KMS-11 (cell line): ENCODE measurements at regions not wholly inside any gene's neighbourhood (a gene's known extent, or its start where the extent isn't known, plus 50 kb on each side); places are given as distances from the start of the nearest gene placed in this dataset.

Experiments
- H2AFZ ChIP-seq: fragments of 200-600 bp; sonication (generic); 2 replicates; pipeline ENCODE4 v1.6.1; 2016; ENCODE audit warnings: antibody characterized with exemption, mixed run types, low read depth
- H3K27ac ChIP-seq: fragments of 200-600 bp; sonication (generic); 2 replicates; pipeline ENCODE4 v1.6.1; 2016; ENCODE audit warnings: mild to moderate bottlenecking, mixed run types
- H3K27me3 ChIP-seq: fragments of 200-600 bp; sonication (generic); 2 replicates; pipeline ENCODE4 v1.6.1; 2017; ENCODE audit warnings: mild to moderate bottlenecking, low read depth, mixed run types, moderate library complexity; ENCODE audit not compliant: insufficient read depth
- H3K36me3 ChIP-seq: fragments of 200-600 bp; sonication (generic); 2 replicates; pipeline ENCODE4 v1.6.1; 2017; ENCODE audit warnings: mild to moderate bottlenecking, mixed run types; ENCODE audit not compliant: insufficient read depth
- H3K4me1 ChIP-seq: fragments of 200-600 bp; sonication (generic); 2 replicates; pipeline ENCODE4 v1.6.1; 2016; ENCODE audit warnings: mild to moderate bottlenecking, low read depth, mixed run types; ENCODE audit not compliant: poor library complexity, severe bottlenecking
- H3K4me2 ChIP-seq: fragments of 200-600 bp; sonication (generic); 2 replicates; pipeline ENCODE4 v1.7.0; 2016; ENCODE audit warnings: mild to moderate bottlenecking, mixed run types
- H3K4me3 ChIP-seq: fragments of 200-600 bp; sonication (generic); IDR thresholded peaks from 2 replicates; pipeline ENCODE4 v1.6.1; 2017; ENCODE audit warnings: low read depth, low read length, mixed read lengths; ENCODE audit not compliant: insufficient read depth
- H3K79me2 ChIP-seq: fragments of 200-600 bp; sonication (generic); 2 replicates; pipeline ENCODE4 v1.6.1; 2016; ENCODE audit warnings: low read depth, mixed run types; ENCODE audit not compliant: insufficient read depth
- H3K9ac ChIP-seq: fragments of 200-600 bp; sonication (generic); 2 replicates; pipeline ENCODE4 v1.6.1; 2016; ENCODE audit warnings: mild to moderate bottlenecking, mixed run types
- H4K20me1 ChIP-seq: fragments of 200-600 bp; sonication (generic); 2 replicates; pipeline ENCODE4 v1.6.1; 2016; ENCODE audit warnings: mild to moderate bottlenecking, mixed run types; ENCODE audit not compliant: insufficient read depth
- TF ChIP-seq, protein P1 (sequence below): fragments of 200-600 bp; sonication (generic); conservative IDR thresholded peaks from 2 replicates; pipeline ENCODE4 v1.6.1; 2017; ENCODE audit warnings: low read depth, mild to moderate bottlenecking, antibody characterized with exemption, low read length, moderate library complexity, mixed read lengths

- Histone ChIP-seq H3K4me1 (peaks cover 45% of the 10 kb centered on the region), H3K9ac (no peak overlapping the region), H3K36me3 (no peaks in the 10 kb centered on the region), H3K79me2 (no peaks in the 10 kb centered on the region), H2AFZ (no peak overlapping the region), H3K4me2 (peak overlapping the region; percentile 21; the same call in 1 of the 2 replicates), H3K4me3 (no peak overlapping the region), H4K20me1 (no peaks in the 10 kb centered on the region), H3K27me3 (no peaks in the 10 kb centered on the region), H3K27ac (peak overlapping the region; percentile 5; the same call in 1 of the 2 replicates)
- TF ChIP-seq, protein P1, sequence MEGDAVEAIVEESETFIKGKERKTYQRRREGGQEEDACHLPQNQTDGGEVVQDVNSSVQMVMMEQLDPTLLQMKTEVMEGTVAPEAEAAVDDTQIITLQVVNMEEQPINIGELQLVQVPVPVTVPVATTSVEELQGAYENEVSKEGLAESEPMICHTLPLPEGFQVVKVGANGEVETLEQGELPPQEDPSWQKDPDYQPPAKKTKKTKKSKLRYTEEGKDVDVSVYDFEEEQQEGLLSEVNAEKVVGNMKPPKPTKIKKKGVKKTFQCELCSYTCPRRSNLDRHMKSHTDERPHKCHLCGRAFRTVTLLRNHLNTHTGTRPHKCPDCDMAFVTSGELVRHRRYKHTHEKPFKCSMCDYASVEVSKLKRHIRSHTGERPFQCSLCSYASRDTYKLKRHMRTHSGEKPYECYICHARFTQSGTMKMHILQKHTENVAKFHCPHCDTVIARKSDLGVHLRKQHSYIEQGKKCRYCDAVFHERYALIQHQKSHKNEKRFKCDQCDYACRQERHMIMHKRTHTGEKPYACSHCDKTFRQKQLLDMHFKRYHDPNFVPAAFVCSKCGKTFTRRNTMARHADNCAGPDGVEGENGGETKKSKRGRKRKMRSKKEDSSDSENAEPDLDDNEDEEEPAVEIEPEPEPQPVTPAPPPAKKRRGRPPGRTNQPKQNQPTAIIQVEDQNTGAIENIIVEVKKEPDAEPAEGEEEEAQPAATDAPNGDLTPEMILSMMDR, result no peak
These were observed 392.8 kb downstream of the RSL24D1 start for GRCh38 chr15:54803987-54804386.

- Histone ChIP-seq H3K27ac (peak overlapping the region; percentile 5; the same call in 1 of the 2 replicates), H3K4me2 (peak overlapping the region; percentile 21; the same call in 1 of the 2 replicates), H3K4me1 (peaks cover 52% of the 10 kb centered on the region), H4K20me1 (no peaks in the 10 kb centered on the region), H3K36me3 (no peaks in the 10 kb centered on the region), H2AFZ (no peak overlapping the region), H3K79me2 (no peaks in the 10 kb centered on the region), H3K9ac (no peak overlapping the region), H3K4me3 (no peak overlapping the region), H3K27me3 (no peaks in the 10 kb centered on the region)
- TF ChIP-seq, protein P1, result no peak
These were observed 393.5 kb downstream of the RSL24D1 start for GRCh38 chr15:54803134-54803808.

DNA sequence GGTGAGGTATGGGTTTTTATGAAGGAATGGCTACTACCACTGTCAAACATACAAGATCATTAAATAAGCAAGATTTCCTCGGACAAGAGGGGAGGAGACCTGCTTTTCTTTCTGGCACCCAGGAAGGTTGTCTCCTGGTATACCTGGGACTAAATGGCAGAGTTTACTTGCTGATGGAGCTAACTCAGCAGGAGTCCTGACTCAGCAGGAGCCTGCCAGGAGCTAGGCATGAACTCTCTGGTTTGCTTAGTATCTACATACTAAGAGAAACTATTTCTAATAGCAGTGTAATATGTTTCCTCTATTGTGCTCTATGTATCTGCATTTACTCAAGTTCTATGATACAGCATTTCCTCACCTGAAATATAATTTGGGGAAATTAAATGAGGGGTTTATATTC lies 404.2 kb downstream of the RSL24D1 start:
- no peak overlapping the region for H3K9ac ChIP-seq
- TF ChIP-seq, protein P1, result no peak
- no peaks in the 10 kb centered on the region for H3K27me3 ChIP-seq
- H2AFZ ChIP-seq, result no peak overlapping the region
- H4K20me1 ChIP-seq, result no peaks in the 10 kb centered on the region
- H3K4me1 ChIP-seq, result peaks cover 1% of the 10 kb centered on the region
- H3K27ac ChIP-seq, result no peak overlapping the region
- H3K4me3 ChIP-seq, result no peak overlapping the region
- H3K4me2 ChIP-seq, result no peak overlapping the region
- H3K79me2 ChIP-seq, result no peaks in the 10 kb centered on the region
- H3K36me3 ChIP-seq, result no peaks in the 10 kb centered on the region

DNA sequence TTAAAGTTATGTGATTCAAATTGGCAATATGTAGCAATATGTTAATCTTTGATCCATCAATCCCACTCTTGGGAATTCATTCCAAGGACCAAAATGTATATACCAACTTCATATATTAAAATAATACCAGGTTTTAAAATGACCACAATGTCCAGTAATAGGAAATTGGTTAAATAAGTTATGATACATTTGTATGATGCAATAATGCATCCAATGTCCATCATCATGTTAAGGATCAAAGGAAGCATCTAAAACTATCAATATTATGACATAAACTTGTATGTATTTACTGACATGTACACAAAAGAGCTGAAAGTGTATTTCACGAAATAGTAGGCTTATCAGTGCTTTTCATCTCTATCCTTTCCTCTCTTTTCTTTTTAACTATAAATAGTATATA lies 406.0 kb downstream of the RSL24D1 start:
- Histone ChIP-seq H4K20me1 (no peaks in the 10 kb centered on the region), H3K79me2 (no peaks in the 10 kb centered on the region), H3K4me2 (no peak overlapping the region), H3K4me3 (no peak overlapping the region), H3K27me3 (no peaks in the 10 kb centered on the region), H3K9ac (no peak overlapping the region), H3K4me1 (no peaks in the 10 kb centered on the region), H3K27ac (no peak overlapping the region), H3K36me3 (no peaks in the 10 kb centered on the region), H2AFZ (no peak overlapping the region)
- TF ChIP-seq, protein P1, result no peak
